ENCODE measurements at regions not wholly inside any gene's neighbourhood (a gene's known extent, or its start where the extent isn't known, plus 50 kb on each side); places are given as distances from the start of the nearest gene placed in this dataset.
"Not testable (repeated sequence)": the region's sequence is repeated elsewhere in the genome, so short reads cannot be mapped to it uniquely, and the experiment has no call there.

DNA sequence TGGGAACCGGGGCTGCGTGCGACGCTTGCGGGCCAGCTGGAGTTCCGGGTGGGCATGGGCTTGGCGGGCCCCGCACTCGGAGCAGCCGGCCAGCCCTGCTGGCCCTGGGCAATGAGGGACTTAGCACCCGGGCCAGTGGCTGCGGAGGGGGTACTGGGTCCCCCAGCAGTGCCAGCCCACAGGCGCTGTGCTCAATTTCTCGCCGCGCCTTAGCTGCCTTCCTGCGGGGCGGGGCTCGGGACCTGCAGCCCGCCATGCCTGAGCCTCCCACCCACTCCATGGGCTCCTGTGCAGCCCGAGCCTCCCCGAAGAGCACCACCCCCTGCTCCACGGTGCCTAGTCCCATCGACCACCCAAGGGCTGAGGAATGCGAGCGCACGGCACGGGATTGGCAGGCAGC is 63.8 kb downstream of the PLXNA1 start:
- DNase-seq (ENCODE audit: low read depth) = not testable (repeated sequence)

DNA sequence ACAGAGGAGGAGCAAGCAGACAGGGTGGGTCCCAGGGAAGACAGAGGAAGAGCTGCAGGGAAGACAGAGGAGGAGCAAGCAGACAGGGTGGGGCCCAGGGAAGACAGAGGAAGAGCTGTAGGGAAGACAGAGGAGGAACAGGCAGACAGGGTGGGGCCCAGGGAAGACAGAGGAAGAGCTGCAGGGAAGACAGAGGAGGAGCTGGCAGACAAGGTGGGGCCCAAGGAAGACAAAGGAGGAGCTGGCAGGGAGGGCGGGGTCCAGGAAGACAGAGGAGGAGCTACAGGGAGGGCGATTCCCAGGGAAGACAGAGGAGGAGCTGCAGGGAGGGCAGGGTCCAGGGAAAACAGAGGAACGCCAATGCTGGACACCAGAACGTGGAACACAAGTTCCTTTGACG is 66.5 kb downstream of the PLXNA1 start:
- DNase-seq (ENCODE audit: low read depth) = no peak

- no peak for DNase-seq (ENCODE audit: low read depth)
These were observed 67.8 kb downstream of the PLXNA1 start for GRCh38 chr3:127050733-127051132.

DNA sequence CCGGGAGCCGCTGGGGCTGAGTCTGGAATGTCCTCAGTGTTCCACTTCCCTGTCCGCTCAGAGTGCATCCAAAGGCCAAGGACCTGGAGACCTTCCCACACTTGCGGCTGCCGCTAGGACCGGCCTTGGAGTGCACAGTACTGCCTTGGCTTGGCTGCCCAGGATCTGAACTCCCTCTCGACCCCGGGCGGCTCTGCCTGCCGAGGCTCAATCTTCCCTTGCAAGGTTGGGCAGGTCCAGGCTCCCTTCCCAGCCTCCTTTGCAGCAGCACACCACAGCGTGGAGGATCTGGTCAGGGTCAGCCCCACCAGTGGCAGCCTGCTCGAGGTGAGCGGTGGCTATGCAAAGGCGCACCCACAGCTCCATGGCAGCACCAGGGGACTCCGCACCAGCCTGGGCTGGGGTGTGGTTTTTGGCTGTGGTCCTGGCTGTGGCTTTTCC is 69.2 kb downstream of the PLXNA1 start:
- no peak for DNase-seq (ENCODE audit: low read depth)

DNA sequence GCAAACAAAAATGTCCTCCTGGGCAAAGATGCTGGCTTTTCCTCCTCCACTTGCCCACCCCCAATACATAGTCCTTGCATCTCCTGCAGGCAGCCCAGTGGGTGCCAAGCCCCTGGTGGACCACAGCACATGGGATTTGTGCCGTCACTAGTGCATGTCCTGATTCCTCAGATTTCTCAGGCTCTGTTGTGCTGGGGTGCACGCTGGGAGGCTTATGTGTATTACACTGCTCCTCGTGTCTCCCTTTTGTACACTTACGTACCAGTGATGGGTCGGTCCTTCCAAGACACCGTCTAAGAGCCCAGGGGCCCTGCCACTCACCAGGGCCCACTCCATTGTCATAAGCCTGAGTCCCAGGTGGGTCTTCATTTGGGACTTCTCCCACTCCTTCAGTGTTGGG is 70.1 kb downstream of the PLXNA1 start:
- no peak for DNase-seq (ENCODE audit: low read depth)

- no peak for DNase-seq (ENCODE audit: low read depth)
These were observed 70.5 kb downstream of the PLXNA1 start for GRCh38 chr3:127053450-127053849.

GRCh38 chr3:127053979-127054378 is 71.1 kb downstream of the PLXNA1 start:
- no peak for DNase-seq (ENCODE audit: low read depth)

- no peak for DNase-seq (ENCODE audit: low read depth)
These were observed 73.4 kb downstream of the PLXNA1 start for GRCh38 chr3:127056281-127056680.

GRCh38 chr3:127056976-127057375 is 74.1 kb downstream of the PLXNA1 start:
- DNase-seq (ENCODE audit: low read depth) = no peak

GRCh38 chr3:127059072-127059471 is 76.2 kb downstream of the PLXNA1 start:
- DNase-seq (ENCODE audit: low read depth) = no peak

DNA sequence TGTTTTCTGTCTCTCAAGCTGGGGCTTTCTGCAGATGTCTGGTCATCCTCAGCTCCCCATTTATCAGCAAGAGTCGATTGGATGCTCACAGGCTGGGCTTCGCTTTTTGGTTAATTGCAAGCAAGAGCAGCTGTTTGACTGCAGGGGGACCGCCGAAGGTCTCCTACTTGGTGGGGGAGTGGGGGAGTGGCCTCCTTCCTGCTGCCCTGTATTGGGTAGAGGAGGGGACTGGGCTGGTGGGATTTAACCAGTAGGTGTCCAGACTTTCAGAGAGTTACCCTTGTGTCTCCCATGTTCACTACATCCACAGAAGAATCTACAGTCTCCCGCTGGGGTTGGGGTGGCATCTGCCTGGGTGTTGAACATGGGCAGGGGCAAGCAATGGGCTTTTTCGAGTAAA is 78.7 kb downstream of the PLXNA1 start:
- no peak for DNase-seq (ENCODE audit: low read depth)

GRCh38 chr3:127062926-127063325 is 80.0 kb downstream of the PLXNA1 start:
- DNase-seq (ENCODE audit: low read depth) = no peak

DNA sequence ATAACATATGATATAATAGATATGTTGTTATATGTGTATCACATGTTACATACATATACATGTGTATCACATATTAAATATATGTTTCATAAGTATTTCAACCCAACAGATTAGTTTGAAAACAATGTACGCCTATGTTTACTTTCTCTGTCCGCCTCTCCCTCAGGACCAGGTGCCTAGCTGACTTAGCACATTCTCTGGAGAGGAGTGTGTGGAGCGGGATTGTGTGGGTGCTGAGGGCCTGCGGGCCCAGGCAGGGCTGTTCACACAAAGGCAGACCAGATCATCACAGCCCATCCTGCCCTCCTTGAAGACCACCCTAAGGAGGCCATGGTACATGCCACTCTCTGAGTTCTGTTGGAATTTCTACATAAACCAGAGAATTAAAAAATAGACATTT is 81.0 kb downstream of the PLXNA1 start:
- DNase-seq (ENCODE audit: low read depth) = no peak

DNA sequence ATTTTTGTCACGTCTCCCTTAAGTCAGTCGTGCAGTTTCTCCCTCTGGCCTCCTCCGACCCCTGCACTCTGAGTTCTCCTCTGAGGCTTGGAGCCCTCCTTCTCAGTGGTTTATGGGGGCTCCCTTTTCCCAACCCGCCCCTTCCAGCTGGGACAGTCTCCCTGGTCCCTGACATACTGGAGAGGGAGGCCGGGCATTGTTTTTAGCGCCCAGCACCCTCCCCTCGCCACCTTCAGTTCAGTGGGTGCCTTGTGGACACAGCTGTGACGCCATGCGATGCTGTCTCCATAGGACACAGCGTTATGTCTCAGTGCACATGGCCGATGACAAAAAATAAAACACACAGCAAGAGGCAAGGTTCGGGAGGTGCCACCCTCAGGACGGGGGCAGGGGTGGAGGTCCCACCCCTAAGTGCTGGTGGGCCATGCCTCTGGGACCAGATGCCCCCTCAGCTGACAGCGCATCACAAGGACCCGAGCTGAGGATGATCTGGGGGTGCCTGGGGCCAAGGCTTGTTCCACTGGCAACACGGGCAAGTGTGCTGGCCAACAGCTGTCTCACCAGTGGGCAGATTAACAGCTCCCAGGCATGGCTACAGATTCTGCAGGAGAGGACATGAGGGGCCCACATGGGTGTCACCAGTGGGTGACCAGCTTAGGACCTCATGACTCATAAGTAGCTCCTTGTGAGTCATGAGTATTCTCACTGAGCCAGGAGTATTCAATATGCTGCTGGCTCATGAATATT is 81.6 kb downstream of the PLXNA1 start:
- peak; percentile 7 for DNase-seq (ENCODE audit: low read depth)

- DNase-seq (ENCODE audit: low read depth) = no peak
These were observed 82.2 kb downstream of the PLXNA1 start for GRCh38 chr3:127065138-127065427.

GRCh38 chr3:127065561-127066290 is 82.8 kb downstream of the PLXNA1 start:
- DNase-seq (ENCODE audit: low read depth) = no peak

DNA sequence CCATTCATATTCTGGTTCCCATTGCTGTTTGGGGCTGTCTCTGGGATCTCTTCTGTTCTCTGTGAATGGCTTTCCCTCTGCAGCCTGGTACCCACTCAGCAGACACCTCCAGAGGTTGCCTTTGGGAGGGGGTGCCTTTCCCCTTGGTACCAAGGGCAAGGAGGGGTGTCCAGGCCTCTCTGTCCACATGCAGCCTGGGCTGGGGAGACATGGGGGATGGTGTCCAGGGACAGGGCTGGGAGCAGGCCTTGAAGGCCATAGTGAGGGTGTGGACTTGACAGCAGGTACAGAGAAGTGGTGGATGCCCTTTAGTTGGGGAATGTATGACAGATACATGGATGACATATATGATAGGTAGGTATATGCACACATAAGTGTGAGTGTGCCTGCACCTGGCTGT is 83.7 kb downstream of the PLXNA1 start:
- no peak for DNase-seq (ENCODE audit: low read depth)

DNA sequence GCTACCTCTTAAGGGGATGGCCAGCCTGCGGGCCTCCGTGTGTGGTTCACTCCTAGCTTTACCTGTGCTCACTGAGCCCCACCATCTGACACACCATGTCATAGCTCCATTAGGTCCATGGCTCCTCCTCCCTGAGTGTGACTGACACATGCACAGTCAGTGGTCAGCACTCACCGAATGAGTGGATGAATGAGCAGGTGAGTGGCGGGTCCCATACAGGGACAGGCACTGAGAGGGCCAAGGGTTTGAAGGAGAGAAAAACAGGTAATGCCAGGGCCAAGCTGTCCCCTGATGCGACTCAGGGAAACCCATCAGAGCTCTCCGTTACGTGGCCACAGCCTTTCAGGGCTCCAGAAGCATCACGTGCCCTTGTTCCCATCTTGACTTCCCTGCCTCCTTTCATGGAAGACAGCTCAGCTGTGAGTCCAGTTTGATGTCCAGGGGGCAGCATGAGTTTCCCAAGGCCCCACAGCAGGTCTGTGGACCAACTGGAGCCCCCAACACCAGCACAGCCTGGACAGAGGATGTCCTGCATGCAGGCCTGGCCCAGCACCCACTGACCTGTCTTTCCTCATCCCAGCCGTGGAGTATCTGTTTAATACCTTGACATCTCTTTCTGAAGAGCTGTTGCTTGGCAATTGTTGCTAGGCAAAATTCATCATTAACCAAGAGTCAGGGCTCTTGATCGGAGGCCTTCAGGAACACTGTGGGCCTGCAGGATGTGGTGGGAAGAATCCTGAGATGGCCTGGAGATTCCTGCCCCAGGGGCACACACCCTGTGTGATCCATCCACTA is 84.4 kb downstream of the PLXNA1 start:
- no peak for DNase-seq (ENCODE audit: low read depth)

GRCh38 chr3:127068111-127068810 is 85.3 kb downstream of the PLXNA1 start:
- no peak for DNase-seq (ENCODE audit: low read depth)

- DNase-seq (ENCODE audit: low read depth) = no peak
These were observed 86.0 kb downstream of the PLXNA1 start for GRCh38 chr3:127068871-127069270.

DNA sequence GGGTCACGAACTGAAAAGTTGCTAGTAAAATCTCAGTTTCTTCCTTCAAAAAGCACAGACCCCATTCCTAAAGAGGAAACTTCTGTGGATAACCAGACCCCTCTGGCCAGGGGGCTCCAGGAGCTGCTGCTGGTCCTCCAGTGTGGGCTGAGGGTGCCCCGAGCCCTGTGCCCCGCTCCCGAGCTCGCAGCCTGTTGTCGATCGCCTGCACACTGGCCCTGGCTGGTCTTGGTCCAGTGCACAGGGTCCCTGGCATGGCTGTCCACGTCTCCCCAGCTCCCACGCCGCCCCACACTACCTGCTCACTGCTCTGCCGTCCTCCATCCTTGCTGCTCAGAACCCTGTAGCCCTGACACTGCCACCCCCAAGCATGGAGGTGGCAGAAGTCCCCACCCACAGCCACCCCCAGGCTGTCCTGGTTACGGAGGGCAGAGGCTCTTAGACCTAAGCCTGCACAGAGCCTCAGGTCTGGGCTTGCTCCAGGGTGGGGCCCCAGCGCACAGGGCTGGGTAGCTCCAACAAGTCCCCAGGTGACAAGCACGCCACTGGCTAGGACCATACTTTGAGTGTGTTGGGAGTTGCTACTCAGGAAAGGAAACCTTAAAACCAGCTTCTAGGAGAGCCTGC is 87.0 kb downstream of the PLXNA1 start:
- no peak for DNase-seq (ENCODE audit: low read depth)

DNA sequence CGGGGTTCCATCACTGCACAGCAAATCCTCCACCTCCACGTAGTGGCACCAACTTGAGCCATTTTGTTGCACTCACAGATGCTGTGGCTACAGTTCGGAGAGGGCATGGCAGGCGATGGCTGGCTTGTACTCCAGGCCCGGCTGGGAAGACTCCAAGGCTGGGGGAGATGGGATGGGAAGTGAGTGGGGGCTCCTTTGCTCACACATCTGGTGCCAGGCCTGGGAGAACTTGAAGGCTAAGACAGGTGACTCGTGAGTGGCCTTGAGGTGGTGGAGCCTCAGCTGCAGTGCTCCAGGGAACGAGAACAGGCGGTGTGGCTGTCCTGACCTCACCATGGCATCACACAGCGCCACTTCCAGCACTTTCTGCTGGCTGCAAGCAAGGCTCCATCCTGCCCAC is 87.9 kb downstream of the PLXNA1 start:
- DNase-seq (ENCODE audit: low read depth) = no peak

Data from HS-27A (cell line).